Hepatocyte (in vitro differentiated cells): ENCODE measurements at regions not wholly inside any gene's neighbourhood (a gene's known extent, or its start where the extent isn't known, plus 50 kb on each side); places are given as distances from the start of the nearest gene placed in this dataset.

ENCODE experiments used
- EZH2 ChIP-seq: fragments of 200-600 bp; sonication (generic); IDR thresholded peaks from 2 replicates; pipeline ENCODE4 v1.6.1; 2016; ENCODE audit warnings: antibody characterized with exemption, mild to moderate bottlenecking, borderline replicate concordance
- EZH2phosphoT487 ChIP-seq: fragments of 200-600 bp; sonication (generic); IDR thresholded peaks from one replicate; pipeline ENCODE4 v1.6.1; 2018; ENCODE audit warnings: antibody characterized with exemption, mild to moderate bottlenecking, low read depth, moderate library complexity; ENCODE audit not compliant: unreplicated experiment, severe bottlenecking
- TF ChIP-seq, protein P1 (sequence below): fragments of 200-600 bp; sonication (generic); IDR thresholded peaks from 2 replicates; pipeline ENCODE4 v1.5.1; 2016; ENCODE audit warnings: antibody characterized with exemption, mild to moderate bottlenecking; ENCODE audit not compliant: poor library complexity

- TF ChIP-seq, protein P1, sequence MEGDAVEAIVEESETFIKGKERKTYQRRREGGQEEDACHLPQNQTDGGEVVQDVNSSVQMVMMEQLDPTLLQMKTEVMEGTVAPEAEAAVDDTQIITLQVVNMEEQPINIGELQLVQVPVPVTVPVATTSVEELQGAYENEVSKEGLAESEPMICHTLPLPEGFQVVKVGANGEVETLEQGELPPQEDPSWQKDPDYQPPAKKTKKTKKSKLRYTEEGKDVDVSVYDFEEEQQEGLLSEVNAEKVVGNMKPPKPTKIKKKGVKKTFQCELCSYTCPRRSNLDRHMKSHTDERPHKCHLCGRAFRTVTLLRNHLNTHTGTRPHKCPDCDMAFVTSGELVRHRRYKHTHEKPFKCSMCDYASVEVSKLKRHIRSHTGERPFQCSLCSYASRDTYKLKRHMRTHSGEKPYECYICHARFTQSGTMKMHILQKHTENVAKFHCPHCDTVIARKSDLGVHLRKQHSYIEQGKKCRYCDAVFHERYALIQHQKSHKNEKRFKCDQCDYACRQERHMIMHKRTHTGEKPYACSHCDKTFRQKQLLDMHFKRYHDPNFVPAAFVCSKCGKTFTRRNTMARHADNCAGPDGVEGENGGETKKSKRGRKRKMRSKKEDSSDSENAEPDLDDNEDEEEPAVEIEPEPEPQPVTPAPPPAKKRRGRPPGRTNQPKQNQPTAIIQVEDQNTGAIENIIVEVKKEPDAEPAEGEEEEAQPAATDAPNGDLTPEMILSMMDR: no peak
- no peak for TF ChIP-seq EZH2
- TF ChIP-seq EZH2phosphoT487: no peak
These were observed 665.5 kb downstream of the GBE1 start for GRCh38 chr3:81095956-81096355.
